GM21367 (cell line): ENCODE measurements at regions not wholly inside any gene's neighbourhood (a gene's known extent, or its start where the extent isn't known, plus 50 kb on each side); places are given as distances from the start of the nearest gene placed in this dataset.
A peak's percentile ranks its signal among the peaks of the same experiment; 100 is the strongest.

Experiments
- ATAC-seq: cut with Tn5 transposase; IDR thresholded peaks from one replicate; pipeline ENCODE4 v1.9.1; 2021; ENCODE audit not compliant: unreplicated experiment

DNA sequence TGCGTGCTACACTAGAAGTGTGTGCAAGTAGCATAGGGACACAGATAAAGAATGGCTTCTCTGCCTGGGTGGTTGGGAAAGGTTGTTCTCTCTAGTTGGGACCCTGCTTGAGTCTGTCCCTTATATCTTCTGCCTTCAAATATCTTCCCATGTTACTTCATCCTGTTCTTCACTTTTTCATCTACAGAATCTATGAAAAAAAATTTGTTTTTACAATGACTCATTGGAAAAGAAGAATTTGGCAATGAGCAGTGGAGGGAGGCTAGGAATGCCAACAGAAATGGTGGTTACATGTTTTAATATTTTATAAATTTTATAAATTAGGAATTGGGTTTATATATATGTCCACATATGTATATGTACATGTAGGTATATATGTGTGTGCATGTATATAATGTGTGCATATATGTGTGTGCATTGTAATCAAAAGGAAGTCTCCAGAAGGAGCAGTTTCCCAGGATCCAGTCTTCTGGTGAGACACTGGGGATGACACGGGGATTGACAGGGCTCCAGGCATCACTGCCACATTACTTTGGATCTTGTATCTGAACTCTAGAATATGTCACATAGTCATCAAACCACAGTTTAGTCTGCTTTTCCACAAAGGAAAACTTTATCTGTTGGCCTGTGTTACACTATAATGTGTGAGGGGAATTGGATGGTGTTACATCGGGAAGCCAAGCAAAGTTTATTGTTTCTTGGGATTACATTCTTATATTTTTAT is 75.3 kb upstream of the RIPOR2 start:
- ATAC-seq: no peak

DNA sequence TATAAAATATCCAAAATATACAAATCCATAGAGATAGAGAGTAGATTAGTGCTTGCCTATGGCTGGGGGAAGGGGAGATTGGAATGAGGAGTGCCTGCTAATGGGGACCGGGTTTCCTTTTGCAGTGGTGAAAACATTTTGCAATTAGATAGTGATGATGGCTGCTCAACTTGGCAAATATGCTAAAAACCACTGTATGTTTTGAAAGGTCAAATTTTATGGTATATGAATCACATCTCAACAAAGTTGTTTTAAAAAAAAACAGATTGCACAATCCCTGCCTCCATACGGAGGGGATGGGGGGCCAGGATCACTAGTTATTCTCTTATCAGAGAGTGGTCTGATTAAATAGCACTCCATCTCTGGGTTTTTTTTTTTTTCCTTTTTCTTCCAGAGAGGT is 76.9 kb upstream of the RIPOR2 start:
- ATAC-seq: no peak

- ATAC-seq: no peak
These were observed 77.5 kb upstream of the RIPOR2 start for GRCh38 chr6:25013246-25013645.

DNA sequence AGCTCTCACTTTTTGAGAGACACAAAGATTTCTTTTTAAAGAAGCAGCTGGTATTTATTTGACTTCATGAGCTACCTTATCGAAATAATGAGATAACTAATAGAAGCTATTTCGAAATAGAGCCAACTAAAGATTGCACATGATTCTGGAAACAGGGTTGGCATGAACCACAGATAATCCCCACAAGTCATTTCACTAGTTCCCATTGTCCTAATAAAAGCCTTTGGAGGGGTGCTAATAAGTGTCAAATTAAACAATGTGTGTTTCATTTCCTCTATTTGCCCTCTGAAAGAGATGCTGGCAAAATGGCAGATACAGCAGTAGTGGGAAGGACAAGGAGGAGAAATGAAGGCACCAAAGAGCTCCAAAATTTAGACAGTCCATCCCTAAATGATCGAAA is 78.6 kb upstream of the RIPOR2 start:
- ATAC-seq: no peak

DNA sequence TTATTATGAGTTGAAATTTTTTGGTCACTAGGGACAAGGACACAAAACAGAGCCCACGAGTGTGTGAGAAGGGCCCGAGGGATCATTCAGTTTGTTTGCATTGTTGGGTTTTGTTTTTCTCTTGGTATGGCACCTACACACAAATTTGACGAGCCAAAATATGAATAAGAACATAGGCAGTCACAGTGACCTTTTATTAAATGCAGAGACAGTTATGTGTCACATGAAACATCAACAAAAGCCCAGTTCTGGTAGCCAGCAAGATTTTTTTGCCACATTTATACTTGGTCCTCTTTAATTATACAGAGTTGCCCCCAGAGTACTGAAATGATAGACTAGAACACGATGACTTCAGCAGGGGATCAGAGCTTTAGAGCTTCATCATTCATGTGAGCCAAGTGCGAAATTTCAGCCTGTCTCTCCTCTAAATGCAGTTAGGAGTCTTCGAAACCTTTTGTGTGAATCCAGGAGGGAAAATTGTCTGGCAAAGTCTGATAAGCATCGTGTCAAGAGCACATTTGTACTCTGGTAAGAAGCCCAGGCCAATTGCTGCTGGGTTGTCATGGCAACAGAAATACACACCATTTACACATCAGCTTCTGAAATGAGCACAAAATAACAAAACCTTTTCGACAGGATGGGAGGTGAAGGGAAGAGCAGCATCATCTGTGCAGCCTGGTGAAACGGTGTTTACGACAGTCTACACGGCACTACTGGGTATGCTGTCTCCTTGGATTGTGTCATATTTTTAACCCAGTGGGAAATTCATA is 79.2 kb upstream of the RIPOR2 start:
- no peak for ATAC-seq

DNA sequence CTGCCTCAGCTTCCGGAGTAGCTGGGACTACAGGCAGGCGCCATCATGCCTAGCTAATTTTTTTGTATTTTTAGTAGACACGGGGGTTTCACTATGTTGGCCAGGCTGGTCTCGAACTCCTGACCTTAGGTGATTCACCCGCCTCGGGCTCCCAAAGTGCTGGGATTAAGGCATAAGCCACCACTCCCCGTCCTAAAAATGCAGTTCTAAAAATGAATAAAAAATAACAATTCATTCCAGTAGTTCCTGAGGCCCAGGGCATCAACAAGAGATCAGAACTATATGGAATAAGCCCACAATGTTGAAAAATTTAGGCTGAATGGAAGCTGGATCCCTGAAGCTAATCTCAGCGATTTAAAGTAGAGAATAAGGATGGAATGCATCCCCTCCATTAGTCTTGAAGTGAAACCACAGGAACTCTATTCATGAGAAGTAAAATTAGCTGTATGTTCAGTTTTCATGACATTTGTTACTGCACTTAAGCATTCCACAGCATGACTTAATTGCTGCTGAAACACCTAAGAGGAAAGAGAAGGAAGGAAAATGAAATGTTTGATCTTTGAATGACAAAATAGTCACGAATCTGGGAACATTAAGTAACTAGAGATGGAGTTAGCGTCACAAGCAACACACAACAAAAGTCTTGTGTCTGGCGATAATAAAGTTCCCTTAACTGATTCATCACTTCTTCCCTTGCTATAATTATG is 80.4 kb upstream of the RIPOR2 start:
- no peak for ATAC-seq

- no peak for ATAC-seq
These were observed 81.7 kb upstream of the RIPOR2 start for GRCh38 chr6:25017486-25017885.

- ATAC-seq: peak; percentile 70
These were observed 82.3 kb upstream of the RIPOR2 start for GRCh38 chr6:25017932-25018567.

DNA sequence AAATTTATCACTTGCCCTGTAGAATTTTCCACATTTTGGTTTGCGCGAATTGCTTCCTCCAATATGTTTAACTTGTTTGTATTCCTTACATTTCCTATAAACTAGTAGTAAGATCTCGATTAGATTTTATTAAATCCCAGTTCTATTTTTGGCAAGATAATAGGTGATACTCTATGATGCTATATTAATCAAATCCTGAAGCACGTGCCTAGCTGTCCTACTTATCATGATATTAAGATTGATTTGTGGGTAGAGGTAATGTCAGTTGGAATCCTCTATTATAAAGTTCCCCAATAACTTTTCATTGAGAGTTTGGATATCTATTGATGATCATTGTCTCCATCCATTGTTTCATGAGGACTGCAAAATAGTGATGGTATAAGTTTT is 82.8 kb upstream of the RIPOR2 start:
- ATAC-seq: no peak

DNA sequence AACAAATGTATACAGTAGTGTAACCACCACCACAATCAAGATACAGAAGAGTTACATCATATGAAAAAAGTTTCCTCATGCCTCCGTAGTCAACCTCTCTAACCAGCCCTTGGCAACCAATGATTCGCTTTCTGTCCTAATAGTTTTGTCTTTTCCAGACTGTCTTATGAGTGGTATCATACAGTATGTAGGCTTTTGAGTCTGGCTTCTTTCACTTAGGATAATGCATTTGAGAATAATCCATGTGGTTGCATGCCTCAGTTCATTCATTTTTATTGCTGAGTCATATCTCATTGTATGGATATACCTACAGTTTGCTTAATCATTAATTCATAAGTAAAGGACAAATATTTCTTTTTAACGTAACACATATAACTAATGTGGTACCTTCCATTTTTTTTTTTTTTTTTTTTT is 86.4 kb upstream of the RIPOR2 start:
- ATAC-seq: no peak

- ATAC-seq: no peak
These were observed 88.0 kb upstream of the RIPOR2 start for GRCh38 chr6:25023781-25024180.

DNA sequence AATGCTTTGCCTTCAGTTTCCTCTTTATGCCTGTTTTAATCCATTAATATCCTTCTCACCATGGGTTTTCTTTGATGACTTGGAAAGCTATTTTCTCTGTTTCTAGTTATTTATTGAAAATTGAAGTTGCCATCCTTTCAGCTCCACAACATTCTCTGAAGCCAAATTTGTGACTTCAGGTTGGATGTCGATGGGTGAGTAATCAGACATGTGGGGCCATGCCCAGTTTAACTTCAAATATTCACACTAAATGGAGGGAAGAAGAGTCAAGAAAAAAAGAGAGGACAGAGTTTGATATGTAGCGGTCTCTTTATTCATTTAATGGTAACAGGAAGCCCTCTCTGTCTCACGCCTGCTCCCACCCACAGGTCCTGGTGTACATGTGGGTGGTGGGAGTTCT is 89.1 kb upstream of the RIPOR2 start:
- no peak for ATAC-seq

DNA sequence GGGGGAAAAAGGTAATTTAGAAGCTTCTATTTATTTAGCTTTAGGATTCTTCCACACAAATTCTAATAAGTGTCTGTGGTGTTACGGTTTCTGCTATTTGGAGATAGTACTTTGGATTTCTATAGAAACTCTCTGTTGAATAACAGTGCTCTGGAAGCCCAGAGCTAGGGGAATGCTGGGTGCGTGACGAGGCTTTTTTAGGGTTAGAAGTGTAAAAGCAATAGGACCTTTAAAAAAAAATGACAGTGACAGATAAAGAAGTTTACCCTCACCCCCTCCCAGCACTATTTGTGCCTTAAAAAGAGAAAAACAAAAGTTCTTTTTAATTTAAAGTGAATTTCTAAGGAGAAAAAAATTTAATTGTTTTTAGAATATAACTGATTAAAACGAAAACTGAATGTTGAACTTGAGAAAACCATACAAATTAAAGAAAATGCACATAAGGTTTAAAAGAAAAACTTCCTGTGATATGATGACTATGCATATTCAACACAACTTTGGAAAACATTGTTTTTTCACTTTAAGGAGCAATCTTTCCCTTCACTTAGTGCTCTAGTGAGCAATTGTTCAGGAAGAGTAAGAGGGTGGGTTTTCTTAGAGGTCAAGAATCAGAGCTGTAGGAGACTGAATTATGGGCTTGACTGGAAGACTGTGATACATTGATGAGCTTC is 89.6 kb upstream of the RIPOR2 start:
- ATAC-seq: no peak

DNA sequence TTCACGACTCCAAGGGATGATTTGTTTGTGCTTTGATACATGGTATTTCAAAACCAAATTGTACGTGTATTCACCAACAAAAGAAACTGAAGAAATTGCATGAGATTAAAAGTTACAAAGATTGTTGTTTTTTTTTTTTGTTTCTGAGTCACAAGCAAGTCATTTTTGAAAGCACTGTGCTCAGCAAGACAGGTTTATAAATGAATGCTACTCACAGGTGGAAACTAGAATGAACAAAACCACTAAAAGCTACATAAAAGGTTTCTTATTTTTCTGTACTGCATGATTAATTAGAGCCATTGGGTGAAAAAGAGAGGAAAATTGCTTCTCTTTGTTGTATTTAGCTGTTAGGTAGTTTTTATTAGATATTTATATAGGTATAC is 90.2 kb upstream of the RIPOR2 start:
- ATAC-seq: no peak

- ATAC-seq: no peak
These were observed 91.0 kb upstream of the RIPOR2 start for GRCh38 chr6:25026723-25027122.

DNA sequence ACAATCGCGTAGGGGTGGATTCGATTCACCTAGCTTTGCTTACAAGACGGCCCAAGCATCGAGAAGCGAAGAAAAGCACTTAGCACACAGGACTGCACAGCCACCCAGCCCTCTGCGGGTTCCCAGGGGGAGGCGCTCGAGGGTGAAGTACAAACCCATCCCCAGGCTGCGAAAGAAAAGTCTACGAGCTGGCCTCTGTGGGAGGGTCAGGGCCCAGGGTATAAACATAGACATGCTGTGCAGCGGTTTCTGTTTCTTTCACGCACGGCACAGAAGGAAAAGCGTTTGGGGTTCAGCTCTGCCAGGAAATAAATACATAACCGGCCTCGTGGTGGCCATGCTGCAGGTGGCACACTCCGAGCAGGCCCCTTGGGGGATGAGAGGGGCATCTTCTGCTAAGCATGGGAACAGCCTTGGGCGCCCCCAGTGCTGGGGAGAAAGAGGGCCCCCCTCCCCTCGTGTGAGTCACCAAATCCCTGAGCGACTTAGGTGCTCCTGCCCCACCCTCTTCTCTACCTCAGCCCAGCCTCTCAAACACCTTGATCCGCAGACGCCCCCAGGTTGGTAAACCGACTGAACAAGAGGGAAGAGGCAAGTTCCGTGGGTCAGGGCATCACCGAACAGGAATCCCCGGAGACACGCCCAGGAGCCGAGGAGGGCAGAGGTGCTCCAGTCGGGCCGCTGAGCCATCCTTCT is 91.6 kb upstream of the RIPOR2 start:
- peak; percentile 96 for ATAC-seq

DNA sequence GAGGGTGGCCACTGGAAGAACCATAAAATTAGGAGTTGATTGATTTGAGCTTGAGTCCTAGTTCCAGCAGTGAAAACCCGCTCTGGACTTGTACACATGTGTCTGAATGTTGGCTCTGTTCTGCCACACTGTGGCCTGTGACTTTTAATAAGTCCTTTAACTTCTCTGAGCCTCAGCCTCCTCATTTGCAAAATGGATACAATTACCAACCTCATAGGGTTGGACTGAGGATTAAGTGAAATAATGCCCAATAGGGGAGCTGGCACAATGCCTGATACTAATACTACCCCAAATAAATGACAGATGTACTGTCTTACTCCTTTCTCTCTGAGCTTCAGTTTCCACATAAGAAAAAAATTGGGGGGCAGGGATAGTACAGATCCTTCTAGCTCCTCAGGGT is 92.6 kb upstream of the RIPOR2 start:
- ATAC-seq: no peak

- ATAC-seq: no peak
These were observed 97.2 kb upstream of the RIPOR2 start for GRCh38 chr6:25032934-25033333.

- ATAC-seq: no peak
These were observed 98.7 kb upstream of the RIPOR2 start for GRCh38 chr6:25034431-25034921.

- no peak for ATAC-seq
These were observed 99.4 kb upstream of the RIPOR2 start for GRCh38 chr6:25035174-25035511.
